Right renal cortex interstitium (tissue), 3 donors: ENCODE measurements at regions not wholly inside any gene's neighbourhood (a gene's known extent, or its start where the extent isn't known, plus 50 kb on each side); places are given as distances from the start of the nearest gene placed in this dataset.

Experiments used
- DNase-seq, 3 donors: peaks; one replicate each; pipeline ENCODE4 v3.0.0-alpha.2; 2013; ENCODE audit warnings: low read depth in 3 of 3, low spot score in 2 of 3

- DNase-seq = no peak
Observed at GRCh38 chr14:101186992-101187815, 283.7 kb upstream of the RTL1 start.

- no peak for DNase-seq
Observed at GRCh38 chr14:101187816-101188570, 284.5 kb upstream of the RTL1 start.

GRCh38 chr14:101188571-101188915 is 285.0 kb upstream of the RTL1 start:
- DNase-seq = no peak

- DNase-seq = no peak
Observed at GRCh38 chr14:101189266-101189665, 285.7 kb upstream of the RTL1 start.

GRCh38 chr14:101189962-101190560 is 286.5 kb upstream of the RTL1 start:
- no peak for DNase-seq

- no peak for DNase-seq
Observed at GRCh38 chr14:101191101-101191720, 287.7 kb upstream of the RTL1 start.

- no peak for DNase-seq
Observed at GRCh38 chr14:101191721-101192660, 288.5 kb upstream of the RTL1 start.

- DNase-seq = no peak
Observed at GRCh38 chr14:101192661-101193000, 289.1 kb upstream of the RTL1 start.

GRCh38 chr14:101193106-101193844 is 289.8 kb upstream of the RTL1 start:
- no peak for DNase-seq

- no peak for DNase-seq
Observed at GRCh38 chr14:101193845-101194372, 290.4 kb upstream of the RTL1 start.

- DNase-seq = no peak
Observed at GRCh38 chr14:101194373-101195308, 291.1 kb upstream of the RTL1 start.

- no peak for DNase-seq
Observed at GRCh38 chr14:101195309-101195901, 291.9 kb upstream of the RTL1 start.

- no peak for DNase-seq
Observed at GRCh38 chr14:101196051-101196712, 292.7 kb upstream of the RTL1 start.

GRCh38 chr14:101196795-101197590 is 293.5 kb upstream of the RTL1 start:
- no peak for DNase-seq

- DNase-seq = no peak
Observed at GRCh38 chr14:101197595-101198397, 294.3 kb upstream of the RTL1 start.
